ENCODE measurements at regions not wholly inside any gene's neighbourhood (a gene's known extent, or its start where the extent isn't known, plus 50 kb on each side); places are given as distances from the start of the nearest gene placed in this dataset.

DNA sequence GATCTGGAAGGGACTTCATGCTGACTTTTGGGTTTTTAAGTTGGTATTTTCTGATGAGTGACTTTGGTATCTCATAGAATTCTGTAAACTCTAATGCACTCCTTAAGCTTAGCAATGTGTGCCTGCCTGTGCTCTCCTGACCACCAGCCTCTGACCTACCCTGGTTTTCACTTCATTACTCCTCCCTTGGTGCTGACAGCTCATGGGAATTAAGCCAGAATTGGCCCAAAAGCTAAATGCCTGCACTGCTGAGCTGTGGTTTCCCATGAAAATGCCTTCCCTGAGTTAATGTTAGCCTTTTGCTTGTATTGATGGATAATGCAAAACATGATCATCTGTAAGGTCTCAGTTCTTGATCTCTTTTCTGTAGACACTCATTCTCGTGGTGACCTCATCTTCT lies 308.0 kb downstream of the DOCK8 start:
- Histone ChIP-seq H3K27me3 (no peaks in the 10 kb centered on the region), H3K4me3 (ENCODE audit: low read depth in 1 of 2, low read length in 1 of 2) (no peak overlapping the region), H3K36me3 (no peaks in the 10 kb centered on the region), H3K27ac (no peak overlapping the region), H3K4me1 (ENCODE audit: control insufficient read depth in 1 of 2, insufficient read depth in 1 of 2, low read depth in 1 of 2, low read length in 1 of 2) (no peaks in the 10 kb centered on the region), H3K9me3 (no peaks in the 10 kb centered on the region)
- TF ChIP-seq, protein P1, sequence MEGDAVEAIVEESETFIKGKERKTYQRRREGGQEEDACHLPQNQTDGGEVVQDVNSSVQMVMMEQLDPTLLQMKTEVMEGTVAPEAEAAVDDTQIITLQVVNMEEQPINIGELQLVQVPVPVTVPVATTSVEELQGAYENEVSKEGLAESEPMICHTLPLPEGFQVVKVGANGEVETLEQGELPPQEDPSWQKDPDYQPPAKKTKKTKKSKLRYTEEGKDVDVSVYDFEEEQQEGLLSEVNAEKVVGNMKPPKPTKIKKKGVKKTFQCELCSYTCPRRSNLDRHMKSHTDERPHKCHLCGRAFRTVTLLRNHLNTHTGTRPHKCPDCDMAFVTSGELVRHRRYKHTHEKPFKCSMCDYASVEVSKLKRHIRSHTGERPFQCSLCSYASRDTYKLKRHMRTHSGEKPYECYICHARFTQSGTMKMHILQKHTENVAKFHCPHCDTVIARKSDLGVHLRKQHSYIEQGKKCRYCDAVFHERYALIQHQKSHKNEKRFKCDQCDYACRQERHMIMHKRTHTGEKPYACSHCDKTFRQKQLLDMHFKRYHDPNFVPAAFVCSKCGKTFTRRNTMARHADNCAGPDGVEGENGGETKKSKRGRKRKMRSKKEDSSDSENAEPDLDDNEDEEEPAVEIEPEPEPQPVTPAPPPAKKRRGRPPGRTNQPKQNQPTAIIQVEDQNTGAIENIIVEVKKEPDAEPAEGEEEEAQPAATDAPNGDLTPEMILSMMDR (IDR thresholded peaks at IDR 0.05), result no peak

DNA sequence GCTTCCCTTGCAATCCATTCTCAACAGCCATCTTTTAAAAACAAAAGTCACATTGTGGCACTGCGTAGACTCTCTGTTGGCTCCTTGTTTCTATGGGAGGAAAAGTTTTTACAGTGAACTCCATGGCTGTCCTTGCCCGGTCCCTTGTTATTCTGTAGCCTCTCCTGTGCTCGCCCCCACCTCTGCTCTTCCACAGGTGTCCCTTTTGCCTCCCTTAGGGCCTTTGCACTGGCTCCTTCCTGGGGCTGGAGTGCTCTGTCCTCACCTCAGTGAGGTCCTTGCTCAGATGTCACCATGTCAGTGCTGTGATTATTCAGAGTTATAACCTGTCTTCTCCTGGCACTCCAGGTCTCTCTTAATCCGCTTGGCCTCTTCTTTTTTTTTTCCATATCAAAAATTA lies 308.8 kb downstream of the DOCK8 start:
- Histone ChIP-seq H3K4me1 (ENCODE audit: control insufficient read depth in 1 of 2, insufficient read depth in 1 of 2, low read depth in 1 of 2, low read length in 1 of 2) (no peaks in the 10 kb centered on the region), H3K36me3 (no peaks in the 10 kb centered on the region), H3K27me3 (no peaks in the 10 kb centered on the region), H3K27ac (no peak overlapping the region), H3K4me3 (ENCODE audit: low read depth in 1 of 2, low read length in 1 of 2) (no peak overlapping the region), H3K9me3 (no peaks in the 10 kb centered on the region)
- TF ChIP-seq, protein P1 (IDR thresholded peaks at IDR 0.05), result no peak

- Histone ChIP-seq H3K4me1 (ENCODE audit: control insufficient read depth in 1 of 2, insufficient read depth in 1 of 2, low read depth in 1 of 2, low read length in 1 of 2) (no peaks in the 10 kb centered on the region), H3K36me3 (no peaks in the 10 kb centered on the region), H3K4me3 (ENCODE audit: low read depth in 1 of 2, low read length in 1 of 2) (no peak overlapping the region), H3K27ac (no peak overlapping the region), H3K9me3 (no peaks in the 10 kb centered on the region), H3K27me3 (no peaks in the 10 kb centered on the region)
- TF ChIP-seq, protein P1 (IDR thresholded peaks at IDR 0.05), result no peak
Observed at GRCh38 chr9:524008-524407, 309.3 kb downstream of the DOCK8 start.

DNA sequence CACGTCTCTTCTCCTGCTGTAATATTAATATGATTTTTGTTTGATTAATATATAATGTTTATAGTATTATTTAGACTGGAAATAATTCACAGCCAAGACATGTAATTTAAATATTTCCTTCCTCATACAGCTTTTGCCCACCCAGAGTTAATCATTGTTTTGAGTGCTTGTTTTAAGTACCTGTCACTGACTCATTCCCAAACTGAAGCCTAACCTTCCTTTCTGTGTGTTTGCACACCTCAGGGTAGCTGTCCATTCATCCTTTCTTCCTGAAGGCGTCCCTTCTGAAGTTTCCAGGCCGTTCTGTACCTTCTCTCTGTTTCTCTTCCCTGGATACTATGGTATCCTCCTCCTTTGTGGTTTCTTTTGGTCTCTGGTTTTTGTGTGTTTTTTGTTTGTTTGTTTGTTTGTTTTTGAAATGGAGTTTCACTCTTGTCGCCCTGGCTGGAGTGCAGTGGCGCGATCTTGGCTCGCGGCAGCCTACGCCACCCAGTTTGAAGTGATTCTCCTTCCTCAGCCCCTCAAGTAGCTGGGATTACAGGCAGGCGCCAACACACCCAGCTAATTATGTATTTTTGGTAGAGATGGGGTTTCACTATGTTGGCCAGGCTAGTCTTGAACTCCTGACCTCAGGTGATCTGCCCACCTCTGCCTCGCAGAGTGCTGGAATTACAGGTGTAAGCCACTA lies 312.4 kb downstream of the DOCK8 start:
- Histone ChIP-seq H3K36me3 (no peaks in the 10 kb centered on the region), H3K27ac (no peak overlapping the region)
- TF ChIP-seq, protein P1 (IDR thresholded peaks at IDR 0.05), result no peak

GRCh38 chr9:529731-530130 lies 311.8 kb upstream of the DMRT1 start:
- Histone ChIP-seq H3K36me3 (no peaks in the 10 kb centered on the region), H3K27me3 (peaks cover 4% of the 10 kb centered on the region), H3K9me3 (no peaks in the 10 kb centered on the region), H3K4me1 (ENCODE audit: control insufficient read depth in 1 of 2, insufficient read depth in 1 of 2, low read depth in 1 of 2, low read length in 1 of 2) (no peaks in the 10 kb centered on the region), H3K4me3 (ENCODE audit: low read depth in 1 of 2, low read length in 1 of 2) (no peak overlapping the region), H3K27ac (no peak overlapping the region)
- TF ChIP-seq, protein P1 (IDR thresholded peaks at IDR 0.05), result no peak

More for the DNA sequence above, 312.4 kb downstream of the DOCK8 start:
- no peaks in the 10 kb centered on the region for H3K27me3 ChIP-seq
- H3K4me3 ChIP-seq (ENCODE audit: low read depth in 1 of 2, low read length in 1 of 2), result no peak overlapping the region
- no peaks in the 10 kb centered on the region for H3K4me1 ChIP-seq (ENCODE audit: control insufficient read depth in 1 of 2, insufficient read depth in 1 of 2, low read depth in 1 of 2, low read length in 1 of 2)
- H3K9me3 ChIP-seq, result no peaks in the 10 kb centered on the region
